Panc1 (cell line): ENCODE measurements at regions not wholly inside any gene's neighbourhood (a gene's known extent, or its start where the extent isn't known, plus 50 kb on each side); places are given as distances from the start of the nearest gene placed in this dataset.

Experiments used
- ATAC-seq: fragments of 200-7000 bp; cut with Tn5 transposase; 2 replicates; pipeline ENCODE4 v1.9.1; 2020; ENCODE audit warnings: mild to moderate bottlenecking, moderate library complexity
- BruUV-seq: library from RNA; stranded (reverse); fragments of 400-500 nt; replicated peaks from 2 replicates; lab custom pipeline; 2021; lab: Mats Ljungman, UMichigan
- CTCF ChIA-PET: fragments of 300-600 bp; sonication (Branson Sonifier 250); formaldehyde crosslinking; loops from one replicate; lab custom pipeline; 2022; ENCODE audit warnings: antibody characterized with exemption; lab: Charles Lee
- POLR2A ChIA-PET: fragments of 300-600 bp; sonication (Branson Sonifier 250); formaldehyde crosslinking; loops from one replicate; lab custom pipeline; 2022; ENCODE audit warnings: antibody characterized with exemption; lab: Charles Lee
- DNase-seq: peaks from one replicate; pipeline ENCODE4 v3.0.0-alpha.2; 2010; ENCODE audit warnings: low read depth, low spot score
- H3K27ac ChIP-seq: 2 replicates; pipeline ENCODE4 v1.5.1; 2011; ENCODE audit warnings: mild to moderate bottlenecking, low read length, inconsistent platforms
- H3K27me3 ChIP-seq: fragments of 200-500 bp; sonication (Bioruptor generic); 2 replicates; pipeline ENCODE4 v1.6.0; 2014; ENCODE audit warnings: low read length, inconsistent platforms; ENCODE audit not compliant: control insufficient read depth, insufficient read depth
- H3K36me3 ChIP-seq: fragments of 200-500 bp; sonication (Bioruptor generic); 2 replicates; pipeline ENCODE4 v1.5.1; 2014; ENCODE audit warnings: inconsistent platforms, mild to moderate bottlenecking, low read length, moderate library complexity; ENCODE audit not compliant: control insufficient read depth, insufficient read depth
- H3K4me1 ChIP-seq: 2 replicates; pipeline ENCODE4 v1.5.1; 2011; ENCODE audit warnings: inconsistent platforms, mild to moderate bottlenecking, low read length, moderate library complexity; ENCODE audit not compliant: control insufficient read depth, insufficient read depth
- H3K4me3 ChIP-seq, 2 experiments: 2 replicates each; pipeline ENCODE4 v1.5.1; 2011 to 2012; ENCODE audit warnings: low read depth in 2 of 2, low read length in 2 of 2, mild to moderate bottlenecking in 2 of 2, inconsistent platforms in 1 of 2, moderate library complexity in 1 of 2
- H3K9me3 ChIP-seq: fragments of 200-500 bp; sonication (Bioruptor generic); 2 replicates; pipeline ENCODE4 v1.5.1; 2014; ENCODE audit warnings: low read depth, mild to moderate bottlenecking, inconsistent platforms, low read length, moderate library complexity; ENCODE audit not compliant: control insufficient read depth, insufficient read depth
- CTCF ChIP-seq: fragments of 450-650 bp; IDR thresholded peaks from 2 replicates; pipeline ENCODE4 v1.5.1; 2017; ENCODE audit warnings: mild to moderate bottlenecking
- POLR2AphosphoS5 ChIP-seq: IDR thresholded peaks from 2 replicates; pipeline ENCODE4 v1.6.1; 2012; ENCODE audit warnings: mild to moderate bottlenecking, low read depth, low read length, moderate library complexity
- REST ChIP-seq, 2 experiments: IDR thresholded peaks; 2 replicates each; pipeline ENCODE4 v1.6.1; 2011 to 2012; ENCODE audit warnings: low read depth in 2 of 2, control low read depth in 1 of 2, low read length in 1 of 2, mild to moderate bottlenecking in 1 of 2, moderate library complexity in 1 of 2; ENCODE audit not compliant: insufficient read depth in 1 of 2
- SIN3A ChIP-seq: IDR thresholded peaks from 2 replicates; pipeline ENCODE4 v1.6.1; 2012; ENCODE audit warnings: low read depth, mild to moderate bottlenecking, low read length, moderate library complexity, borderline replicate concordance; ENCODE audit not compliant: insufficient read depth
- TCF7L2 ChIP-seq: IDR thresholded peaks from 2 replicates; pipeline ENCODE4 v1.6.1; 2011; ENCODE audit warnings: mild to moderate bottlenecking, low read depth, low read length, inconsistent platforms
- in situ Hi-C: cut with HindIII; loops from 2 replicates; pipeline ENCODE4 v1.10.0; 2016; ENCODE audit warnings: low sequenced_read_pairs, low pct_unique_long_range_greater_than_20kb
- intact Hi-C: fragments of 100-400 bp; cut with micrococcal nuclease; formaldehyde crosslinking; loops from one replicate; pipeline ENCODE4 v1.10.0; 2022; ENCODE audit not compliant: unreplicated experiment

- CTCF ChIA-PET = no interaction called here
- POLR2A ChIA-PET = no interaction called here
- in situ Hi-C loops (no loop called here), intact Hi-C loops (no loop called here)
- Histone ChIP-seq H3K4me1 (no peaks in the 10 kb centered on the region), H3K27ac (no peak overlapping the region), H3K36me3 (no peaks in the 10 kb centered on the region), H3K27me3 (no peaks in the 10 kb centered on the region), H3K9me3 (no peaks in the 10 kb centered on the region), H3K4me3 (no peak overlapping the region)
- no TSS peak for BruUV-seq
- DNase-seq (no peak), ATAC-seq (no peak)
- TF ChIP-seq CTCF = no peak
- no peak for TF ChIP-seq REST (IDR thresholded peaks at IDR 0.05; ENCODE audit: insufficient read depth in 1 of 2, low read depth in 2 of 2, low read length in 1 of 2)
- TF ChIP-seq POLR2AphosphoS5 = no peak
- TF ChIP-seq SIN3A = no peak
- TF ChIP-seq TCF7L2 = no peak
These were observed 70.0 kb downstream of the ARL4A start for GRCh38 chr7:12757443-12757842.

- Histone ChIP-seq H3K27ac (no peak overlapping the region), H3K4me3 (no peak overlapping the region), H3K4me1 (no peaks in the 10 kb centered on the region), H3K9me3 (no peaks in the 10 kb centered on the region), H3K36me3 (no peaks in the 10 kb centered on the region), H3K27me3 (no peaks in the 10 kb centered on the region)
- CTCF ChIA-PET = no interaction called here
- intact Hi-C loops = no loop called here
- BruUV-seq = no TSS peak
- in situ Hi-C loops = no loop called here
- ATAC-seq (no peak), DNase-seq (no peak)
- no peak for TF ChIP-seq REST (IDR thresholded peaks at IDR 0.05; ENCODE audit: insufficient read depth in 1 of 2, low read depth in 2 of 2, low read length in 1 of 2)
- no peak for TF ChIP-seq TCF7L2
- no peak for TF ChIP-seq POLR2AphosphoS5
- TF ChIP-seq SIN3A = no peak
- TF ChIP-seq CTCF = no peak
- POLR2A ChIA-PET = no interaction called here
These were observed 71.7 kb downstream of the ARL4A start for GRCh38 chr7:12759151-12759550.
